HEK293T (cell line): ENCODE measurements at regions not wholly inside any gene's neighbourhood (a gene's known extent, or its start where the extent isn't known, plus 50 kb on each side); places are given as distances from the start of the nearest gene placed in this dataset.

Experiments used
- ARNT ChIP-seq: fragments of 450-650 bp; IDR thresholded peaks from 2 replicates; pipeline ENCODE4 v1.6.1; 2017; ENCODE audit warnings: mild to moderate bottlenecking
- ELF4 ChIP-seq: fragments of 450-650 bp; IDR thresholded peaks from 2 replicates; pipeline ENCODE4 v1.6.1; 2017; ENCODE audit warnings: antibody characterized with exemption
- FOXK2 ChIP-seq: fragments of 450-650 bp; IDR thresholded peaks from 2 replicates; pipeline ENCODE4 v1.6.1; 2016; ENCODE audit warnings: mild to moderate bottlenecking
- NFRKB ChIP-seq: fragments of 450-650 bp; IDR thresholded peaks from 2 replicates; pipeline ENCODE4 v1.6.1; 2016; ENCODE audit warnings: mild to moderate bottlenecking, moderate library complexity
- SP1 ChIP-seq: fragments of 450-650 bp; IDR thresholded peaks from 2 replicates; pipeline ENCODE4 v1.6.1; 2017
- TARDBP ChIP-seq: fragments of 450-650 bp; IDR thresholded peaks from 2 replicates; pipeline ENCODE4 v1.6.1; 2016

DNA sequence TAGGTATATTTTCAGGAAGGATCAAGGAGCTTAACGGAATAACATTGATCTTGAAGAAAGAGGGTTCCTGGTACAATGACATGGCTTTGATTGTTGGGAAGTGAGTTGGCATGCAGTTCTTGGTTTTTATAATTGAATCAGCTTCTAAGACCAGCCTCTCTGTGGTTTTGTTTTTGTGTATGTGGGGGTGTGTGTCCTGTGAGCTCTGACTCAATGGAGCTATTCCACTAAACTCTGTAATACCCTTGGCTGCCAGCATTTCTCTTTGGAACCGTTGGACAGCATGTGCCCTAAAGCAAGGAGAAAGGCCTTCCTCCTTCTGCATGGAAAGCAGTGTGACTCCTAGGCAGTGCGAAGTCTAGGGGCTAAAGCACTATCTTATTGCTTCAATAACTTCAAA, 124.8 kb downstream of the EDEM1 start:
- TF ChIP-seq ELF4 = no peak
- no peak for TF ChIP-seq TARDBP
- no peak for TF ChIP-seq SP1
- TF ChIP-seq NFRKB = no peak
- TF ChIP-seq ARNT = no peak
- no peak for TF ChIP-seq FOXK2
